ENCODE measurements at regions not wholly inside any gene's neighbourhood (a gene's known extent, or its start where the extent isn't known, plus 50 kb on each side); places are given as distances from the start of the nearest gene placed in this dataset.
"Not testable (repeated sequence)": the region's sequence is repeated elsewhere in the genome, so short reads cannot be mapped to it uniquely, and the experiment has no call there.

DNA sequence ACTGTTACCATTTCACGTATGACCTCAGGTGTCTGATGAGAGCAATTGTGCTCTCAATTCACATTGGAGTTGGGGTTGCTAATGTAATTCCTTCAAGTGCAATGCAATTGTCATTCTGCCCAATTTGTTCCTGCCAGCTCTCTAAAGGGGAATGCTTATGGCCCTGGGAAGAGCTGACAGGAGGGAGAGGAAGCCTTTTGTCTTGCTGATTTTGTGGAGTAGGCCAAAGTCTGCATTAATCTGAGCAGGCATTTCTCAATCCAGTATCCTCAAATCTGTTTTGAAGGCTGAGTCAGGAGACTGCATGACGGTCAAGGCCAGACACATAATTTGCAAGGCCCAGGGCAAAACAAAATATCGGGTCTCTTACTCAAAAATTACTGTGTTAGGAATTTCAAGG lies 326.4 kb upstream of the SPHKAP start:
- DNase-seq: no peak

DNA sequence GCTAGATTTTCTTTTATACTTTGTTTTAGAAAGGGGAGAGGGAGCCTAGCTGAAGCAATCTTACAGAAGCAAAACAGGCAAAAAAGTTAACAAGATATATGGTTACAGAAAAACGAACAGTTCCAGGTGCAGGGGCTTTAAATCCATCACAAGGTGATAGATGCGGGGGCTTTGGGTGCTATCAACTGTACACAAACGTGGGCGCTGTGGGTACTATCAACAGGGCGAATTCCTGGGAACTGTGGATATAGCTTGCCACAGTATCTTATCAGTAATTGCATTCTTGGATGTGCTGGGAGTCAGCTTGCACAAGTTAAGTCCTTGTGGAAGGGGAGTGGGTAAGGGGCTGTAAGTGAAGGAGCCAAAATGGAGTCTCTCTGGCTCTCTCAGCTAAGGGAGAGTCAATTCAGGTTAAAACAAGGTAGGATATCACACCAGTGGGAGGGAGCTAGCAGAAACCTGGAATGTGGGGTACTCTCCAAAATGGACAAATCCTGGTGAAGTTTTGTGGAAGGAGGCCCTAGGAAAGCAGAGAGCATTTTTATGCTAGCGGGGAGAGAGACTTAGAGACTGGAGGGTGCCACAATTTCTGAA lies 325.8 kb upstream of the SPHKAP start:
- DNase-seq: no peak

DNA sequence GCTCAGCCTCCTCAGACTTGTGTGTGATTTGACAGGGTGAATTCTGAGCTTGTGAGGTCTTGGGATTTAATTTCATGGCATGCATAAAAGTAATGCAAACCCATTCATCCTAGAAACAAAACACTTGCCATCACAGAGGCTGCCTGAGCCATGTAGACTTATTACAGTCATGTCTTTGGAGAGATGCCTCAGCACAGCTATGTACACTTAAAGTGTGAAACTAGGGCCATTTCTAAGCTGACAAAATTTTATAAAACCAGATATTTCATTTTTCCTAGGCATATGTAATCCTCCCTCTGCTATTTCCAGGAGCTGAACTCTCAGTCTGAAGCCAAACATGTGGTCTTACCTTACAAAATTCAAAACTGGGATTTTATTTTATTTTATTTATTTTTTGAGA lies 322.2 kb upstream of the SPHKAP start:
- no peak for DNase-seq

DNA sequence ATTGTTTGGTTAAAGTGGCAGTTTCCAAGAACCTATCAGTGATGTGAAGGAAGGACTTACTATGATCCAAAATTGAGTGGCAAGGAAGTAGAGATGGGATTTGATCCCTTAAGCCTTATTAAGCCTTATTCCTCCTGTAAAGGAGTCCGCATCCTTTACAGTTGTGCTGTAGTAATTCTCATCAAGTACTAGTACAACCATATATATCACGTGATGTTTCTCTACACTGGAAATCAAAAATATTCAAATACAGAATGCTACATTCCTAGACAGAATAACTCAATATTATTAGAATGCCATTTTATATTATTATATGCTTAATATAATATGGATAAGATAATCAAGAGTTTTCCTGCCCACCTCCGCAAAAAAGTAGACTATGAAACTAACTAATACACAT lies 312.4 kb upstream of the SPHKAP start:
- DNase-seq: no peak

DNA sequence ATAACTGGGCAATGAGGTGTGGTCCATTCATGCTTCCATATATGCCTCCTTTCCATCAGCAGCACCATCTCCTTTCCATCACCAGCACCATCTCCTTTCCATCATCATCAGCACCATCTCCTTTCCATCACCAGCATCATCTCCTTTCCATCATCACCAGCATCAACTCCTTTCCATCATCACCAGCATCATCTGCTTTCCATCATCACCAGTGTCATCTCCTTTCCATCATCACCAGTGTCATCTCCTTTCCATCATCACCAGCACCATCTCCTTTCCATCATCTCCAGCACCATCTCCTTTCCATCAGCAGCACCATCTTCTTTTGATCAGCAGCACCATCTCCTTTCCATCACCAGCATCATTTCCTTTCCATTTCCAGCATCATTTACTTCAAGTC lies 297.5 kb upstream of the SPHKAP start:
- DNase-seq: no peak

DNA sequence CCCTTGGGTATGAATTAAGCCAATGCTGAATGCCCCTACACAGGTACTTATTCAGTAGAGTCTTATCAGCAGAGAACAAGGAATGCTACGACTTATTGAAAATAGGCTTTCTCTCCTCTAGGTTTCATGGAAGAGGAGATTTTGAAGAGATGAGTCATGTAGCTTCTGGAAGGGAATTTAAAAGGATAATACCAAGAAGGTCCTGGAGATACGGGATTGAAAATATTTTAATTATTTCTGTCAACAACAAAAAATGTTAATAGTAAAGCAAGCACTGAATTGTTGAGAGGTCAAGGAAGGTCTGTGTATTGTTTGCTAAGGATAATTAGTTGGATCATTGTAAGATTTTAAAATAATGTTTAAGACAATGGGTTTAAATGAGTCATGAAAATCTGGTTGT lies 293.0 kb upstream of the SPHKAP start:
- DNase-seq: no peak

DNA sequence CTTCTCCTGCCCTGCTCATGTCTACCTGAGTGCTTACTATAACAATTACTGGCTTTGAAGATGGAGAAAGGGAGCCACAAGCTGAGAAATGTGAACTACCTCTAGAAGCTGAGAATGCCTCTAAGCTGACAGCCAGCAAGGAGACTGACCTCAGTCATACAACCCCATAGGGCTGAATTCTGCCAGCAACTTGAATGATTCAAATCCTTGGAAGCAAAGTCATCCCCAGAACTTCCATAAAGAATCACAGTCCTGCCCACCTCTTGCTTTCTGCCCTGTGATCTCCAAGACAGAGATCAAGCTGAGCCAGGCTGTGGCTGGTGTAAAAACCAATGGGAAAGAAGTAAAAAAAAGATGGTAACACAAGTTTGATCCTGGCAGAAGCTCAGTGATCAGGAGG lies 288.2 kb upstream of the SPHKAP start:
- no peak for DNase-seq

DNA sequence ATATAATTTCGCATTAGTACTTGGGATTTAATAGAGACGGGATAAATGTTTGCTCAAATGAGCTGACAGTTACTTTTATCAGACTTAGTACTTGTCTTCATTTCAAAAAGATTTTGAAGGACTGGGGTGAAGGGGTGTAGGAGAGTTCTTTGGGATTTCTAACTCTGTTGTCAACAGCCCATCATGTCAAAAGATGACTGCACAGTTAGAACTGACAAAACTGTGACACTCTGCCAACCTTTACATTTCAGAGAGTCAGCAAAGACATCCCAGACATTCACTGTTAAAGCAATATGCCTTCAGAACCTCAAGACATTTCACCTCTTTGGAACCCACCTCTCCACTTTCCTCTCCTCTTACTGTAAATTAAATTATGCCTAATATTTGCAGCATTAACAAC lies 285.4 kb upstream of the SPHKAP start:
- DNase-seq: no peak

DNA sequence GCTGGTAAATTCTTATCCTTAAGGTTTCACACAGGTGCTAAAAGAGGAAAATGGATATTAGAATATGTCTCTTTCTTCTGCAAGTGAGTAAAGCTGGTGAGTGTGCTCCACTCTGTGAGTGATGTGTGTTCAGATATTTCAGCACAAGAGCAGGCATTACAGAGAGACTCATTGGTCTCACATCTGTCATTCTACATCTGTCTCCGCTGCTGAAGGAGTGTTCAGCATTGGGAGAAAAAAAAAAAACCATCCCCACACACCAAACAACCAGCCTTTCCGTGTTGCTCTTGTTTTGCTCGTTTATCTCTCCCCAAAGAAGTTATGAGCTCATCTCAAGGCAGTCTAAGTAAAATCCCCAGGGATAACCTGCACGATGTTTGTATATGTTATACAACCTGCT lies 283.9 kb upstream of the SPHKAP start:
- DNase-seq: no peak

DNA sequence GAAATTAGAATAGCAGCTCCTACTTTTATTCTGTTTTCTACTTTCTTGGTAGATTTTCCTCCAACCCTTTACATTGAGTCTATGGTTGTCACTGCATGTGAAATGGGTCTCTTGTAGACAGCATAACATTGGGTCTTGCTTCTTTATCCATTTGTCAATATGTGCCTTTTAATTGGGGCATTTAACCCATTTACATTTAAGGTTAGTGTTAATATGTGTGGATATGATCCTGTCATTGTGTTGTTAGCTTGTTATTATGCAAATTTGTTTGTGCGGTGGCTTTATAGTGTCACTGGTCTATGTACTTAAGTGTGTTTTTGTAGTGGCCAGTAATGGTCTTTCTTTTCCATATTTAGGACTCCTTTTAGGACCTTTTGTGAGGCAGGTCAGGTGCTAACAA lies 276.9 kb upstream of the SPHKAP start:
- DNase-seq: no peak

DNA sequence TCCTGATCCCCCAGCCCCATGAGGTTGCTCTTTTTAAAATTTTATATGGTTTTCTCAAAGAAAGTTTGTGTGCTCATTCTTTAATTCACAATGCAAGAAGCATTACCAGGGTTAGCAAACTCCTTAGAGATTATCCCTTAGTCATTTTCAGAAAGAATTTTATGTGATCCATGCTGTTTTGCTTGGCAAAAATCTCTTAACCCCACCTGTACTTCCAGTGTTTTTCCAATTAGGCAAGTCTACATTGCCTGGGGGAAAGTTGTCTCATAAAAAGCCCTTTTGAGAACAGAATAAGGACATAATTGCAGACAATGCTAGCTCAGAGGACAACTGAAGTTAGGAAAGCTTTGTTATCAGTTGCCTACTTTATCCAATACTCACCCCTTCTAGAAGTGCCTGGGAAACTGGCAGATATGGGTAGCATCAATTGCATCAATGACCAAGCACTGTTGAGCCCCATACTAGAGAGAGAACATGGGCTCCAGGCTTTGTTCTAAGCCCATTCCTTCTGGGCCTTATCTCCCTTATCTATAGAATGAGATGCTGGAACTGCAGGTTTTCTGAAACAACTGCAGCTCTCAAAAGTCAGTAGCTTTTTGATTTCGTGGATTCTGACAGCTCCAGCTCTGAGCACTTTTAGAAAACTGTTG lies 265.9 kb upstream of the SPHKAP start:
- no peak for DNase-seq

DNA sequence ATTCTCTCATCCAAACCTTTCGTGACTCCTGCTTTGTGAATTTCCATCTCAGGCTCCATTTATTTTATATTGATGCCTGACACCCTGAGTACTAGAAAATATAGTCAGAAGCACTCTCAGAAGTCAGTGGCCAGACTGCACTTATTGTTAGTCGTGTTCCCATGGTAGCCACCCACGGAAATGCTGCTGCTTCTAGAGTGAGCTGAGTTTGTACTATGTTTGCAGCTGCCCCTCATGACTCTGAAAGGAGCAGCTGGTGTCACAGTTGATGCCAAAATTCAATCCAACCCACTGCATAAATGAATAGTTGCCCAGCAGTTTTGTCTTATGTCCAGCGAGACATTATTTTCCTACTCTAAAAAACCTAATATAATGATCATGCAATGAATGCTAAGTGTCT lies 265.2 kb upstream of the SPHKAP start:
- no peak for DNase-seq

DNA sequence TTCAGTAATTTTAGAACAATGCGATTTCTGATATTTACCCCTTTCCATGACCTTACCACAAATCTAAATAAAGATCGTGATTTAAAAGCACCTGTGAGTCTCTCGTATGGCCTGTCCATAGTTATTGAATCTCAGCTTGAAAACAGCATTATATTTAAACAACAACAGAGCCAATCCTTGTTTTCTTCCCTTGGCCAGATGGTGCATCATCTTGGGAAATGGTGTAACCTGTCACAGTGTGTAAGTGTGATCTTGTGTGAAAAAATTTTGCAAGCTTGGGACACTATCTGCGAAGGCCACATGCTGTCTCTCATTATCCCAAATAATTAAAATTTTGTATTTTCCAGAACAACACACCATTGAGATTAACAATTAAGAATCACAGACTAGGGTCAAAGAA lies 262.7 kb upstream of the SPHKAP start:
- no peak for DNase-seq

DNA sequence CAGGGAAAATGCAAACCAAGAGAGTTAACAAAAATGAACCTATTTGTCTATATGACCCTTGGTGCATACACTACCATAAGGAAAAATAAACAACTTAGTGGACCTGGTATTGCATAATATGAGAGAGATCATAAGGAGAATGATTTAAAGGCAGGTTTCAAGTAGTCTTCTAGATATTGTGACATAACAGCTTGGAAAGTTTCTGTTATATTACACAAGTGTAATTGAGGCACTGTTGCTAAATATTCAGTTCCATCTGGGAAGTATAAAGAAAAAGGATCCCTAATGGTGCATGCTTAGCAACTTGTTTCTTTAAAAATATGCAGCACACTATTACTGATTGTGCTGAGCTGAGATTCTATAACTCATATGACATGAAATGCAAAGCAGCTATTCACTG lies 252.2 kb upstream of the SPHKAP start:
- DNase-seq: no peak

DNA sequence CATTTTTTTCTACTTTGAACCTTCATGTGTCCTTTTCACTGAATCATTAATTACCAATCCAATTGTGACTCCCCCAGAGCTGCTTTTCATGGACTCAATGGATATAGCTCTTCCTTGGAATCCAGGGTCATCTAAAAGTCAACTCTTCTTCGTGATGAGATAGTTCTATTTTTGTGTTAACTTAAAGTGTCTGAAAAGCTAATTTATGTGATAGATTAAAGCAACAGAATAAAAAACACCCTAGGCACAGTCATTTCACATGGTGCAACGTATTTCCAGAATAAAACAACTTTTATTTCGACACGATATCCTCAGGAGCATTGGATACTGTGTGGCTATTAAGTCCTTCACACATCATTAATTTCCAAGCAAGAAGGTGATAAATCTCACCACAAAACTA lies 250.6 kb upstream of the SPHKAP start:
- DNase-seq: no peak

DNA sequence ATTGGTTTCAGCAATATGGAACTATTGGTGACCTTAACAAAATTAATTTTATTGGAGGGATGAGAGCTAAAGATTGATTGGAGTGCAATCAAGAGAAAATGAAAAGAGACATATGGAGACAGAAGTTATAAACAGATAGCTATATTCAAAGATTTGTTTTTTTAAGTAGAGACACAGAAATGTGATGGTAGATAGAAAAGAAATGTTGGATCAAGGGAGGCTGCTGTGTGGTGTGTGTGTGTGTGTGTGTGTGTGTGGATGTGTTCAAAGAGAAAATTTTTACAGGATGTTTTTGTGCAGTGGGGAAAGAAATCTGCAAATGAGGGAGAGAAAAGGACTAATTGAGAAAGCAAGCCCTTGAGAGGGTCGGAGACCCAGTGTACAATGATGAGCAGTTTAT lies 249.5 kb upstream of the SPHKAP start:
- DNase-seq: no peak

DNA sequence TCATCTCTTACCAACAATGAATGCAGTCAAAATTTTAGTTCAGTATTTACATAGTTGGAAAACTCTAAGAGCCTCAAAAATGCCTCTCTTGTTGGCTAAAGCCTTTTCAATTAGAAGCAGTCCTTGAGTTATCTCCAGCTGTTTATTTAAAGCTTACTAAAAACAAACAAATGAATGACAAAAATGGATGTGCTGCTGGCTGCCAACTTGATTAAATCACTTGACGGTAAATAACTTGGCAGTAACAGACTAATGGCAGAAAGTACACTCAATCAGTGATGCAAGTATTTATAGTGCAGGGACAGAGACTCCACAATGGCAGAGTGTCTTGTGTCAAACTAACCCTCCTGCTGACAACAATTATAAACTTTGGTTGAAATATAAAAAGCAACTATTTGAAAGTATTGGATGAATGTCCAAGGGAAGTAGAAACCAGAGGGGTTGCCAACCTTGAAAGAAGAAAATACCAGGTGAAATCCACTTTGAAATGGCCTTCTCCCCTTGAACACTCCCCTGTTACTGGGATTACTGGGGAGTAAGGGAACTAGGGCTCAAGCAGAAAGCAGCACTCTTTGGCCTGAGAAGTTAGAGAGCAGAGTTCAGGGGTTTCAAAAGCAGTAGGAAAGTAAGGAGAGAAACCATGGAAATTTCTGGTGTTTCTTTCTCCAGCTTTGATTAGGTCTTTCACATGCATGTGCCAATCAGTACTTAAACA lies 245.2 kb upstream of the SPHKAP start:
- DNase-seq: no peak

DNA sequence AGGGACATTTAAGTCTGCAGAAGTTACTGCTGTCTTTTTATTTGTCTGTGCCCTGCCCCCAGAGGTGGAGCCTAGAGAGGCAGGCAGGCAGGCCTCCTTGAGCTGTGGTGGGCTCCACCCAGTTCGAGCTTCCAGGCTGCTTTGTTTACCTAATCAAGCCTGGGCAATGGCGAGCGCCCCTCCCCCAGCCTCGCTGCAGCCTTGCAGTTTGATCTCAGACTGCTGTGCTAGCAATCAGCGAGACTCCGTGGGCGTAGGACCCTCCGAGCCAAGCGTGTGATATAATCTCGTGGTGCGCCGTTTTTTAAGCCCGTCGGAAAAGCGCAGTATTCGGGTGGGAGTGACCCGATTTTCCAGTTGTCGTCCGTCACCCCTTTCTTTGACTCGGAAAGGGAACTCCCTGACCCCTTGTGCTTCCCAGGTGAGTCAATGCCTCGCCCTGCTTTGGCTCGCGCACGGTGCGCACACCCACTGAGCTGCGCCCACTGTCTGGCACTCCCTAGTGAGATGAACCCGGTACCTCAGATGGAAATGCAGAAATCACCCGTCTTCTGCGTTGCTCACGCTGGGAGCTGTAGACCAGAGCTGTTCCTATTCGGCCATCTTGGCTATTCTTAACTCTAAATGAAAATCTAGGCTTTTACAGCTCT lies 244.0 kb upstream of the SPHKAP start:
- not testable (repeated sequence) for DNase-seq

DNA sequence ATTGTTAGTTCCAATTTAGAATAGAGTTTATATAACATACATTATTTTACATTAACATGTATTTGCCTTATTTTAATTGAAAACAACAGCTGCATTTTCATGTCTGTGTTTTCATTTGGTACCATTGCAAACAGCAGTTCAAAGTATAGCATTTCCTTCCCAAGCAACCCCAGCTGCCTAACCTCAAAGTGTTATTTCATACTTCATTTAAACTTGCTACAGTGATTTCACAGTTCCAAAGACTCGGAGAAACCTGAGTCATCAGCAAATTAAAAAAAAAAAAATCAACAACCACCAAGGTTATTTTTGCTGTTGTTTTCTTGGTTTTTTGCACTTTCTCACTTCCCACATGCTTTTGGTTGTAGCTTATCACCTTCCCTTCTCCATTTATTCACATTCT lies 236.5 kb upstream of the SPHKAP start:
- DNase-seq: no peak

DNA sequence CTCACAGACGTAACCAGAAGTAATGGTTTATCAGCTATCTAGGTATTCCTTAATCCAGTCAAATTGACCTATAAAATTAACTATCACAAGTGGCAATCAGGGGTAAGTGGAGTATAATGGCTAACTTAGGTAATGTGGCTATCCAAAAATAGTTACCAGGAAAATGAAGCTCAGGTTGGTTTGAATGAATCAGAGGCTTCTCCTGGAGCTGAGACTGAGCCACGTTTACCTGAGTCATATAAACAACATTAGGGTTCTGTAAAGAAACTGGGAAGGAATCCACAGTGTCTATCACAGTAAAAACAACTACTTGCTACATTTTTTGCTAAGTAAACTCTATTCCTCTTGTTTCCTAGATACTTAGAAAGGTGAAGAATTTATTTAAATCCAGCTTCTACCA lies 236.0 kb upstream of the SPHKAP start:
- no peak for DNase-seq

DNA sequence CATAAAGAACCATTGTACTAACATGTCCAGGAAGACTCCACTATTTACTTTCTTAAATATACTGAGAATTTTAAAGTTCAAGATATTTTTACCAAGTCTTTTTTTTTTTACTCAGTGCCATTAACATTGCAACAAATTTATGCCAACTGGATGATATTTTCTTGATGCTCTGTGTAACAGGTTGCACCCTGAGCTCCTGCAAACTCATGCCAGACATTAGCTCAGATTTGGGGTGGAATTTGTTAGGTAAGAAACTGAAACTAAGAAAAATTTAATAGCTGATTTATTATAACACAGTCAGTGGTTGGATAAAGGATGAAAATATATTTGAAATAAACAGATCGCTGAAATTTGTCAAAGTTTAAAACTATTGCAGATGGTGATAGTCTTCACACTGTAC lies 228.6 kb upstream of the SPHKAP start:
- DNase-seq: no peak

DNA sequence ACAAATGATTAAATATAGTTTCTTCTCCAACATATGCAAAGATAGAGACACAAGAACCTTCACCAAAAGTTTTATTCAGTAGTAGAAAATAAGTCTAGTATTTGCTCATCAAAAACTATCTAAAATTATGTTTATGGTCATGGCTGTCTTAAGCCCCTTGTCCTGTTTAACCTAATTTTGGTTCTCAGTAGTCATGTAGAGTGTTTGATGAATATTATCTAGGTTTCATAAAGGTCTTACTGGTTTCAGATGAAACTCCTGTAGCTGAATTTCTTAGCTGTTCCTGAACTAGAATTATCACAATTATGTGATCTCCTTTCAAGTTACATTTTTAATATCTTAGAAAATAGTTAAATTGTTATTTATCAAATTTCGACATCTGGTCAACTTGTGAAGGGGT lies 228.0 kb upstream of the SPHKAP start:
- no peak for DNase-seq

DNA sequence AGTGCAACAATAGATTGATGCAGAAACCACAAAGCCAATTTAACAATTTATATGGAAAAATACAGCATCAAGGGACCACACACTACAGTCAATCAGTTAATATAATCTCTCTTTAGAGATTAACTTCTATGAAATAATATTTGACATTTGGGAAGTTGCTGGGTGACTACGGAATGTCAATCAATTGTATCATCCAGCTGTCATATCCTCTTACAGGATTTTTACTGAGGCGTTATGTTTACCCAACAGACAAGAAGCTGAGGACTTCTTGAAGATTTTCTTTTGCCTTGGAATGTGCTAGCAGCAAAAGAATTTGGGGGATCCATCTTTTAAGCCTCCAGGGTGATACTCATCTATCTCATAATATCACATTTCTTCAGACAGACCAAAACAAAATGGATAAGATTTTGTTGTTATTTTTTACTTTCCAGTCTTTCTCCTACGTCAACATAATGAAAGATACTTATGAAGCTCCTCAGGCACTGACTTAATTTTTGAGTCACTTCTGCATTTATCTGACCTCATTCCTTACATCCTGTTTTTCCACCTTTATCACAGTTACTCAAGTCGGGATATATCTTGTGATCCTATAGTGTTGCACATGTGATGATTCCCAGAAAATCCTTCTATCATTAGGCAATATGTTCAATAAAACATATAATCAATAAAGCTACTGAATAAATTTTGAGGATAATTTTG lies 227.2 kb upstream of the SPHKAP start:
- DNase-seq: no peak

DNA sequence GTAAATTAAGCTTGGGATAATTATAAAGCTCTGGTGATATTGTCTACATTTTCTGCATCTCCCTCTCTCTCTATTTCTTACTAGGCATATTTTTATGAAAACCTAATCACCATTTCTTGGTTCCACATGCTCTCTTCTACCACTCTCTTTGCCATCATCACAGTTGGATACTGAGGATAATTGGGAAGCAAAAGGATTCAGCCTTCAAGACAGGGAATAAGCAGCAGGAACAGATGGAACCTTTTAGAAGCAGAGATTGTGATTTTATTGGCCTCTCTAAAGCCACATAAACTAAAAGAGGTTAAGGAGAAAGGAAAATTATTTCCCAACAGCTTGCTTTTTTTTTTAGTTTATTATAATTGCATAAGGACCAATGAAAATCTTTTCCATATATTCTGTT lies 226.3 kb upstream of the SPHKAP start:
- no peak for DNase-seq

Data from hematopoietic multipotent progenitor cell treated with erythropoietin and hydrocortisone succinate and interleukin-3 and kit ligand, for 6 days (in vitro differentiated cells).